Loucy (cell line): ENCODE measurements at regions not wholly inside any gene's neighbourhood (a gene's known extent, or its start where the extent isn't known, plus 50 kb on each side); places are given as distances from the start of the nearest gene placed in this dataset.

Source experiments
- H2AFZ ChIP-seq: fragments of 200-600 bp; sonication (generic); 2 replicates; pipeline ENCODE4 v1.6.0; 2016; ENCODE audit warnings: antibody characterized with exemption, mild to moderate bottlenecking, low read length, moderate library complexity
- H3F3A ChIP-seq: fragments of 200-600 bp; 2 replicates; pipeline ENCODE4 v1.6.0; 2016; ENCODE audit warnings: antibody characterized with exemption, low read depth, mild to moderate bottlenecking
- H3K27me3 ChIP-seq: fragments of 200-600 bp; sonication (generic); 2 replicates; pipeline ENCODE4 v1.6.1; 2014; ENCODE audit warnings: low read length, mild to moderate bottlenecking; ENCODE audit not compliant: insufficient read depth, poor library complexity, severe bottlenecking
- H3K36me3 ChIP-seq: fragments of 200-600 bp; sonication (generic); 2 replicates; pipeline ENCODE4 v1.6.1; 2016; ENCODE audit warnings: low read length; ENCODE audit not compliant: insufficient read depth
- H3K4me1 ChIP-seq: fragments of 200-600 bp; sonication (generic); 2 replicates; pipeline ENCODE4 v1.5.1; 2014; ENCODE audit warnings: low read length, mild to moderate bottlenecking; ENCODE audit not compliant: insufficient read depth, poor library complexity, severe bottlenecking
- H3K4me2 ChIP-seq: fragments of 200-600 bp; sonication (generic); 2 replicates; pipeline ENCODE4 v1.6.0; 2014; ENCODE audit warnings: antibody characterized with exemption, low read length, low read depth, mild to moderate bottlenecking; ENCODE audit not compliant: poor library complexity, severe bottlenecking
- H3K4me3 ChIP-seq: fragments of 200-600 bp; sonication (generic); 2 replicates; pipeline ENCODE4 v1.5.1; 2014; ENCODE audit warnings: low read length, mild to moderate bottlenecking, mixed read lengths; ENCODE audit not compliant: poor library complexity, severe bottlenecking
- H3K79me2 ChIP-seq: fragments of 200-600 bp; sonication (generic); 2 replicates; pipeline ENCODE4 v1.6.1; 2014; ENCODE audit warnings: low read length; ENCODE audit not compliant: insufficient read depth
- H3K9ac ChIP-seq: fragments of 200-600 bp; sonication (generic); 2 replicates; pipeline ENCODE4 v1.6.0; 2014; ENCODE audit warnings: mild to moderate bottlenecking, low read depth, low read length, moderate library complexity; ENCODE audit not compliant: poor library complexity, severe bottlenecking
- H3K9me2 ChIP-seq: fragments of 200-600 bp; sonication (generic); replicated peaks from 2 replicates; pipeline ENCODE4 v1.6.1; 2016; ENCODE audit warnings: low read depth, low read length, mixed read lengths
- H3K9me3 ChIP-seq: fragments of 200-600 bp; sonication (generic); 2 replicates; pipeline ENCODE4 v1.6.1; 2014; ENCODE audit warnings: mild to moderate bottlenecking, antibody characterized with exemption, low read length, low read depth; ENCODE audit not compliant: insufficient read depth
- H4K20me1 ChIP-seq: fragments of 200-600 bp; sonication (generic); 2 replicates; pipeline ENCODE4 v1.6.0; 2014; ENCODE audit warnings: antibody characterized with exemption, low read length, mild to moderate bottlenecking; ENCODE audit not compliant: insufficient read depth, poor library complexity, severe bottlenecking
- CTCF ChIP-seq: fragments of 200-600 bp; sonication (generic); conservative IDR thresholded peaks from 2 replicates; pipeline ENCODE4 v1.5.1; 2014; ENCODE audit warnings: mild to moderate bottlenecking, antibody characterized with exemption, low read length
- EZH2phosphoT487 ChIP-seq: fragments of 200-600 bp; IDR thresholded peaks from 2 replicates; pipeline ENCODE4 v1.6.1; 2018; ENCODE audit warnings: antibody characterized with exemption, mild to moderate bottlenecking, moderate library complexity, borderline replicate concordance

- TF ChIP-seq CTCF (no peak), EZH2phosphoT487 (no peak)
- H4K20me1 ChIP-seq: no peaks in the 10 kb centered on the region
- no peak overlapping the region for H3K4me3 ChIP-seq
- H3K9me3 ChIP-seq: no peaks in the 10 kb centered on the region
- H3K79me2 ChIP-seq: no peaks in the 10 kb centered on the region
- H3K4me2 ChIP-seq: no peak overlapping the region
- H3K4me1 ChIP-seq: no peaks in the 10 kb centered on the region
- no peak overlapping the region for H2AFZ ChIP-seq
- H3K9ac ChIP-seq: no peak overlapping the region
- no peaks in the 10 kb centered on the region for H3K27me3 ChIP-seq
- H3K36me3 ChIP-seq: no peaks in the 10 kb centered on the region
- H3K9me2 ChIP-seq: no peaks in the 10 kb centered on the region
- H3F3A ChIP-seq: no peaks in the 10 kb centered on the region
Observed at GRCh38 chr20:59438201-59438600, 137.8 kb downstream of the EDN3 start.

GRCh38 chr20:59439243-59439642 lies 138.8 kb downstream of the EDN3 start:
- Histone ChIP-seq H3K27me3 (no peaks in the 10 kb centered on the region), H4K20me1 (no peaks in the 10 kb centered on the region)

GRCh38 chr20:59441306-59441705 lies 140.9 kb downstream of the EDN3 start:
- Histone ChIP-seq H3F3A (no peaks in the 10 kb centered on the region), H4K20me1 (no peaks in the 10 kb centered on the region), H3K4me1 (no peaks in the 10 kb centered on the region), H3K27me3 (no peaks in the 10 kb centered on the region), H3K4me2 (no peak overlapping the region), H3K9me3 (no peaks in the 10 kb centered on the region), H3K4me3 (no peak overlapping the region), H3K9ac (no peak overlapping the region), H3K9me2 (no peaks in the 10 kb centered on the region), H3K36me3 (no peaks in the 10 kb centered on the region), H3K79me2 (no peaks in the 10 kb centered on the region), H2AFZ (no peak overlapping the region)
- TF ChIP-seq CTCF (no peak), EZH2phosphoT487 (no peak)

More at GRCh38 chr20:59439243-59439642, 138.8 kb downstream of the EDN3 start:
- Histone ChIP-seq H3F3A (no peaks in the 10 kb centered on the region), H3K9me2 (no peaks in the 10 kb centered on the region), H2AFZ (no peak overlapping the region), H3K9me3 (no peaks in the 10 kb centered on the region), H3K9ac (no peak overlapping the region), H3K4me3 (no peak overlapping the region), H3K4me2 (no peak overlapping the region), H3K79me2 (no peaks in the 10 kb centered on the region), H3K36me3 (no peaks in the 10 kb centered on the region), H3K4me1 (no peaks in the 10 kb centered on the region)
- TF ChIP-seq CTCF (0 out of 2 replicates have a peak, but pooled peaks have one; percentile 16), EZH2phosphoT487 (no peak)
